ENCODE measurements at regions not wholly inside any gene's neighbourhood (a gene's known extent, or its start where the extent isn't known, plus 50 kb on each side); places are given as distances from the start of the nearest gene placed in this dataset.

- Histone ChIP-seq H3K14ac (ENCODE audit: insufficient read depth, low read length) (no peak overlapping the region), H3K56ac (ENCODE audit: insufficient read length, low read depth, low read length) (no peak overlapping the region), H3K18ac (ENCODE audit: insufficient read length, low read depth, low read length) (no peak overlapping the region), H2AFZ (ENCODE audit: low read length) (no peak overlapping the region), H3K23me2 (ENCODE audit: insufficient read length, low read depth, low read length, poor library complexity, severe bottlenecking) (no peaks in the 10 kb centered on the region), H4K5ac (ENCODE audit: insufficient read length, low read depth, low read length) (no peak overlapping the region), H3K4me1 (ENCODE audit: insufficient read depth, low read length) (no peaks in the 10 kb centered on the region; the same call in 1 of the 2 replicates), H3K27ac (ENCODE audit: insufficient read length, low read depth, low read length) (no peak overlapping the region), H3K79me1 (ENCODE audit: insufficient read depth, low read depth, low read length, poor library complexity, severe bottlenecking) (no peaks in the 10 kb centered on the region), H4K8ac (replicated peaks; ENCODE audit: insufficient read length, low read depth, low read length) (no peak overlapping the region), H3T11ph (ENCODE audit: low read length) (no peak overlapping the region), H2BK5ac (ENCODE audit: insufficient read length, low read length) (no peak overlapping the region), H3K4ac (ENCODE audit: low read depth, low read length) (no peak overlapping the region), H3K79me2 (ENCODE audit: insufficient read depth, low read length) (no peaks in the 10 kb centered on the region), H2BK120ac (ENCODE audit: low read depth, low read length, poor library complexity, severe bottlenecking) (no peak overlapping the region), H4K20me1 (ENCODE audit: control insufficient read depth, insufficient read depth, insufficient read length) (no peaks in the 10 kb centered on the region), H3K4me2 (ENCODE audit: insufficient read depth, insufficient read length, low read length) (no peak overlapping the region), H3K27me3 (ENCODE audit: insufficient read depth, low read length) (no peaks in the 10 kb centered on the region), H4K91ac (ENCODE audit: insufficient read length, low read depth, low read length) (no peak overlapping the region), H3K23ac (ENCODE audit: insufficient read length, low read depth, low read length) (no peak overlapping the region), H2BK20ac (ENCODE audit: low read depth, low read length, poor library complexity, severe bottlenecking) (no peak overlapping the region), H2BK15ac (ENCODE audit: low read depth, low read length) (no peak overlapping the region), H2AK5ac (ENCODE audit: insufficient read length, low read length) (no peak overlapping the region), H2BK12ac (ENCODE audit: insufficient read length, low read depth, low read length) (no peak overlapping the region), H3K9me3 (ENCODE audit: control insufficient read depth, low read depth, low read length) (no peaks in the 10 kb centered on the region), H3K9ac (ENCODE audit: extremely low read depth, insufficient read length, low read length) (no peak overlapping the region)
- Mint-ChIP-seq H3K27me3 (ENCODE audit: low read depth) (peaks cover 2% of the 10 kb centered on the region), H3K4me1 (peaks cover 0 to 13% of the 10 kb centered on the region in 2 experiments; a peak in 2 of 4 replicates), H3K9me3 (peaks cover 0 to 2% of the 10 kb centered on the region in 2 experiments; a peak in 3 of 5 replicates), H3K36me3 (ENCODE audit: insufficient read depth in 1 of 3, low read depth in 3 of 3) (no peaks in the 10 kb centered on the region; a peak in 1 of 7 replicates), H3K4me3 (no peak overlapping the region), H3K27ac (no peak overlapping the region)
- TF ChIP-seq CTCF (conservative IDR thresholded peaks at IDR 0.05) = no peak
- no peak for DNase-seq
- WGBS (ENCODE audit: extremely low coverage, insufficient read length, low lambda C conversion rate) = no CpG with 5 or more reads among the region's 1 CpG
These were observed 107.5 kb upstream of the NCOR2 start for GRCh38 chr12:124674937-124675336.

Data from H9 (cell line).